Ishikawa (cell line): ENCODE measurements at regions not wholly inside any gene's neighbourhood (a gene's known extent, or its start where the extent isn't known, plus 50 kb on each side); places are given as distances from the start of the nearest gene placed in this dataset.

ENCODE experiments used
- CEBPB ChIP-seq: IDR thresholded peaks from 2 replicates; pipeline ENCODE4 v1.6.1; 2012
- CREB1 ChIP-seq: IDR thresholded peaks from 2 replicates; pipeline ENCODE4 v1.6.1; 2012; ENCODE audit warnings: low read depth
- EGR1 ChIP-seq: IDR thresholded peaks from 2 replicates; pipeline ENCODE4 v1.6.1; 2012
- EP300 ChIP-seq: IDR thresholded peaks from 2 replicates; pipeline ENCODE4 v1.6.1; 2012; ENCODE audit warnings: borderline replicate concordance
- FOXM1 ChIP-seq: IDR thresholded peaks from 2 replicates; pipeline ENCODE4 v1.6.1; 2012; ENCODE audit warnings: low read depth, borderline replicate concordance
- MAX ChIP-seq: IDR thresholded peaks from 2 replicates; pipeline ENCODE4 v1.6.1; 2012
- NFIC ChIP-seq: IDR thresholded peaks from 2 replicates; pipeline ENCODE4 v1.6.1; 2012
- RAD21 ChIP-seq: IDR thresholded peaks from 2 replicates; pipeline ENCODE4 v1.6.1; 2012; ENCODE audit warnings: low read depth
- TAF1 ChIP-seq: IDR thresholded peaks from 2 replicates; pipeline ENCODE4 v1.6.1; 2012; ENCODE audit warnings: low read depth, mild to moderate bottlenecking
- TCF12 ChIP-seq: IDR thresholded peaks from 2 replicates; pipeline ENCODE4 v1.6.1; 2012; ENCODE audit warnings: low read depth
- TEAD4 ChIP-seq: IDR thresholded peaks from 2 replicates; pipeline ENCODE4 v1.6.1; 2012
- USF1 ChIP-seq: IDR thresholded peaks from 2 replicates; pipeline ENCODE4 v1.6.1; 2012
- YY1 ChIP-seq: IDR thresholded peaks from 2 replicates; pipeline ENCODE4 v1.6.1; 2012; ENCODE audit warnings: low read depth
- ZBTB7A ChIP-seq: IDR thresholded peaks from 2 replicates; pipeline ENCODE4 v1.6.1; 2012; ENCODE audit warnings: low read depth
- TF ChIP-seq, protein P1 (sequence below): IDR thresholded peaks from 2 replicates; pipeline ENCODE4 v1.6.1; 2012; ENCODE audit warnings: low read depth, mild to moderate bottlenecking

- no peak for TF ChIP-seq FOXM1
- TF ChIP-seq CEBPB: no peak
- TF ChIP-seq EP300: no peak
- no peak for TF ChIP-seq USF1
- TF ChIP-seq, protein P1, sequence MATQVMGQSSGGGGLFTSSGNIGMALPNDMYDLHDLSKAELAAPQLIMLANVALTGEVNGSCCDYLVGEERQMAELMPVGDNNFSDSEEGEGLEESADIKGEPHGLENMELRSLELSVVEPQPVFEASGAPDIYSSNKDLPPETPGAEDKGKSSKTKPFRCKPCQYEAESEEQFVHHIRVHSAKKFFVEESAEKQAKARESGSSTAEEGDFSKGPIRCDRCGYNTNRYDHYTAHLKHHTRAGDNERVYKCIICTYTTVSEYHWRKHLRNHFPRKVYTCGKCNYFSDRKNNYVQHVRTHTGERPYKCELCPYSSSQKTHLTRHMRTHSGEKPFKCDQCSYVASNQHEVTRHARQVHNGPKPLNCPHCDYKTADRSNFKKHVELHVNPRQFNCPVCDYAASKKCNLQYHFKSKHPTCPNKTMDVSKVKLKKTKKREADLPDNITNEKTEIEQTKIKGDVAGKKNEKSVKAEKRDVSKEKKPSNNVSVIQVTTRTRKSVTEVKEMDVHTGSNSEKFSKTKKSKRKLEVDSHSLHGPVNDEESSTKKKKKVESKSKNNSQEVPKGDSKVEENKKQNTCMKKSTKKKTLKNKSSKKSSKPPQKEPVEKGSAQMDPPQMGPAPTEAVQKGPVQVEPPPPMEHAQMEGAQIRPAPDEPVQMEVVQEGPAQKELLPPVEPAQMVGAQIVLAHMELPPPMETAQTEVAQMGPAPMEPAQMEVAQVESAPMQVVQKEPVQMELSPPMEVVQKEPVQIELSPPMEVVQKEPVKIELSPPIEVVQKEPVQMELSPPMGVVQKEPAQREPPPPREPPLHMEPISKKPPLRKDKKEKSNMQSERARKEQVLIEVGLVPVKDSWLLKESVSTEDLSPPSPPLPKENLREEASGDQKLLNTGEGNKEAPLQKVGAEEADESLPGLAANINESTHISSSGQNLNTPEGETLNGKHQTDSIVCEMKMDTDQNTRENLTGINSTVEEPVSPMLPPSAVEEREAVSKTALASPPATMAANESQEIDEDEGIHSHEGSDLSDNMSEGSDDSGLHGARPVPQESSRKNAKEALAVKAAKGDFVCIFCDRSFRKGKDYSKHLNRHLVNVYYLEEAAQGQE: no peak
- TF ChIP-seq TEAD4: no peak
- TF ChIP-seq MAX: no peak
- TF ChIP-seq TCF12: no peak
- no peak for TF ChIP-seq ZBTB7A
- no peak for TF ChIP-seq TAF1
- TF ChIP-seq NFIC: no peak
- no peak for TF ChIP-seq RAD21
- TF ChIP-seq EGR1: no peak
- TF ChIP-seq YY1: no peak
Observed at GRCh38 chr2:2557475-2557874, 226.4 kb upstream of the MYT1L start.

- TF ChIP-seq YY1: no peak
- TF ChIP-seq TCF12: no peak
- TF ChIP-seq MAX: no peak
- TF ChIP-seq TEAD4: no peak
- TF ChIP-seq EGR1: no peak
- TF ChIP-seq, protein P1: no peak
- no peak for TF ChIP-seq TAF1
Observed at GRCh38 chr2:2550856-2551255, 219.8 kb upstream of the MYT1L start.

DNA sequence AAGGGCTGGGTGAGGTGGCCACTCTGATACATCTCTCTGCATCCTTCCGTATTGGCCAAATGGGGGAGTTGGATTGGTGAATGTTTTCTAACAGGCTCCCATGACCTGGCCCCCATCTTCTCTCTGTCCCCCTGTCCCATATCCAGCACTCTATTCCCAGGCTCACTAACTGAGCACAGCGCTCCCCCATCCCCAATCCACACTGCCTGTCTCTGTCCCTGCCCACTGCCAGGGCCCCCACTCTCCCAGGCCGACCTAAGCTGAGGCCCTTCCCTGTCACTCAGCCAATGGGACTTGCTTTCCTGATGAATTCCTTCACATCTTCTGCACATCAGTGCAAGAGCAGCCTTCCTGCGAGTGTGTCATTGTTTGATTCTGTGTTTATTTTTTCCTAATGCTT lies 216.8 kb upstream of the MYT1L start:
- TF ChIP-seq, protein P1: no peak
- no peak for TF ChIP-seq EP300
- TF ChIP-seq CREB1: no peak
- no peak for TF ChIP-seq EGR1
- TF ChIP-seq CEBPB: no peak
- no peak for TF ChIP-seq TEAD4
- TF ChIP-seq TAF1: no peak
- no peak for TF ChIP-seq ZBTB7A
- no peak for TF ChIP-seq MAX
- TF ChIP-seq RAD21: no peak
- no peak for TF ChIP-seq USF1
- no peak for TF ChIP-seq YY1
- no peak for TF ChIP-seq FOXM1

DNA sequence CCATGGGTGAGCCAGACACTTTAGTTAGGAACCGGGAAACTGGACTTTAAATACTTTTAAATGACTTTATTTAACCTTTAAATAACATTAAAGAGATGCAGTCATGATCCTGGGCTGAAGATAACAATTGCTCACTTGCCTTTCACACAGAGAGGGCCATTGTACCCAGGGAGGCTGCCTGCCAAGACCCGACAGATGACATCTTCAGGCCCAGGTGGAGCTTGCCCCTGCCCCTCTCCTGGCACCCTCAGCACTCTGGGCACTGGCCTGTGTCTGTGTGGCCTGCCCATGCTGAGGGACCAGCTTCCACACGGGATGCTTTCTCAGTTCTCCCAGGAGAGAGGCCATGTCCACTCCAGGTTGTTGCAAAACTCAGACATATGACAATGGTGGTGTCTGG lies 216.4 kb upstream of the MYT1L start:
- TF ChIP-seq, protein P1: no peak
- TF ChIP-seq NFIC (no peak), EP300 (no peak), TEAD4 (no peak), FOXM1 (no peak), ZBTB7A (no peak)
